H1 (cell line): ENCODE measurements at regions not wholly inside any gene's neighbourhood (a gene's known extent, or its start where the extent isn't known, plus 50 kb on each side); places are given as distances from the start of the nearest gene placed in this dataset.
"Not testable (repeated sequence)": the region's sequence is repeated elsewhere in the genome, so short reads cannot be mapped to it uniquely, and the experiment has no call there.

Source experiments
- BACH1 ChIP-seq: IDR thresholded peaks from 2 replicates; pipeline ENCODE4 v1.6.1; 2012; ENCODE audit warnings: low read length, improper control_type of control experiment
- CREB1 ChIP-seq: IDR thresholded peaks from 2 replicates; pipeline ENCODE4 v1.6.1; 2012; ENCODE audit warnings: inconsistent platforms
- EGR1 ChIP-seq: IDR thresholded peaks from 2 replicates; pipeline ENCODE4 v1.6.1; 2011; ENCODE audit warnings: low read depth, low read length, borderline replicate concordance
- MAFK ChIP-seq: IDR thresholded peaks from 2 replicates; pipeline ENCODE4 v1.6.1; 2012; ENCODE audit warnings: low read depth, mild to moderate bottlenecking, improper control_type of control experiment, low read length
- POLR2A ChIP-seq, 2 experiments: IDR thresholded peaks; 1 replicate in 1 of 2; 2 replicates in 1 of 2; pipeline ENCODE4 v1.6.1; 2011; ENCODE audit warnings: low read depth in 2 of 2, low read length in 2 of 2, mild to moderate bottlenecking in 2 of 2; ENCODE audit errors: control extremely low read depth in 1 of 2
- RAD21 ChIP-seq, 2 experiments: IDR thresholded peaks in 1 of 2; conservative IDR thresholded peaks in 1 of 2; 2 replicates each; pipeline ENCODE4 v1.6.1; 2011; ENCODE audit warnings: low read depth in 2 of 2, low read length in 2 of 2, improper control_type of control experiment in 1 of 2, inconsistent platforms in 1 of 2, mild to moderate bottlenecking in 1 of 2, moderate library complexity in 1 of 2
- SP1 ChIP-seq: IDR thresholded peaks from 2 replicates; pipeline ENCODE4 v1.6.1; 2011; ENCODE audit warnings: low read depth, low read length
- SP2 ChIP-seq: IDR thresholded peaks from 2 replicates; pipeline ENCODE4 v1.6.1; 2012; ENCODE audit warnings: mild to moderate bottlenecking, low read length, inconsistent platforms
- TF ChIP-seq, protein P1 (sequence below), 3 experiments: IDR thresholded peaks; 1 replicate in 2 of 3; 2 replicates in 1 of 3; pipeline versions ENCODE4 v1.5.1 to v1.6.1; 2011; ENCODE audit warnings: low read length in 3 of 3, mild to moderate bottlenecking in 3 of 3, inconsistent platforms in 2 of 3, low read depth in 1 of 3, moderate library complexity in 1 of 3; ENCODE audit not compliant: insufficient read depth in 1 of 3; ENCODE audit errors: control extremely low read depth in 1 of 3
- TF ChIP-seq, protein P2 (sequence below): IDR thresholded peaks from 2 replicates; pipeline ENCODE4 v1.6.1; 2012; ENCODE audit warnings: low read length, inconsistent platforms

DNA sequence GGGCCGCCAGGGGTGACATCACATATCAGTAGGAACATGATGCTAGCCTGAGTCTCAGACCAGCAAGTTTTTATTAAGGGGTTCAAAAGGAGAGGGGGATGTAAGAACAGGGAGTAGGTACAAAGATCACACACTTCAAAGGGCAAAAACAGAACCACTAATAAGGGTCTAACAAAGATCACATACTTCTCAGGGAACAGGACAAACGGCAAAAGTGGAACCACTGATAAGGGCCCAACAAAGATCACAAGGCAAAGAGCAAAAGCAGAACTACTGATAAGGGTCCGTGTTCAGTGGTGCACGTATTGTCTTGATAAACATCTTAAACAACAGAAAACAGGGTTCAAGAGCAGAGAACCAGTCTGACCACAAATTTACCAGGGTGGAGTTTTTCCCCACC, 107.0 kb downstream of the CCNG2 start:
- TF ChIP-seq, protein P1, sequence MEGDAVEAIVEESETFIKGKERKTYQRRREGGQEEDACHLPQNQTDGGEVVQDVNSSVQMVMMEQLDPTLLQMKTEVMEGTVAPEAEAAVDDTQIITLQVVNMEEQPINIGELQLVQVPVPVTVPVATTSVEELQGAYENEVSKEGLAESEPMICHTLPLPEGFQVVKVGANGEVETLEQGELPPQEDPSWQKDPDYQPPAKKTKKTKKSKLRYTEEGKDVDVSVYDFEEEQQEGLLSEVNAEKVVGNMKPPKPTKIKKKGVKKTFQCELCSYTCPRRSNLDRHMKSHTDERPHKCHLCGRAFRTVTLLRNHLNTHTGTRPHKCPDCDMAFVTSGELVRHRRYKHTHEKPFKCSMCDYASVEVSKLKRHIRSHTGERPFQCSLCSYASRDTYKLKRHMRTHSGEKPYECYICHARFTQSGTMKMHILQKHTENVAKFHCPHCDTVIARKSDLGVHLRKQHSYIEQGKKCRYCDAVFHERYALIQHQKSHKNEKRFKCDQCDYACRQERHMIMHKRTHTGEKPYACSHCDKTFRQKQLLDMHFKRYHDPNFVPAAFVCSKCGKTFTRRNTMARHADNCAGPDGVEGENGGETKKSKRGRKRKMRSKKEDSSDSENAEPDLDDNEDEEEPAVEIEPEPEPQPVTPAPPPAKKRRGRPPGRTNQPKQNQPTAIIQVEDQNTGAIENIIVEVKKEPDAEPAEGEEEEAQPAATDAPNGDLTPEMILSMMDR (IDR thresholded peaks at IDR 0.05; ENCODE audit: control extremely low read depth in 1 of 3, insufficient read depth in 1 of 3, low read depth in 1 of 3, low read length in 3 of 3): not testable (repeated sequence)
- TF ChIP-seq SP2; MAFK; EGR1; POLR2A (IDR thresholded peaks at IDR 0.05; ENCODE audit: control extremely low read depth in 1 of 2, low read depth in 2 of 2, low read length in 2 of 2); SP1; RAD21 (IDR thresholded peaks at IDR 0.05 in 1 of 2, conservative IDR thresholded peaks at IDR 0.05 in 1 of 2; ENCODE audit: low read depth in 2 of 2, low read length in 2 of 2); BACH1; CREB1: not testable (repeated sequence)
- TF ChIP-seq, protein P2, sequence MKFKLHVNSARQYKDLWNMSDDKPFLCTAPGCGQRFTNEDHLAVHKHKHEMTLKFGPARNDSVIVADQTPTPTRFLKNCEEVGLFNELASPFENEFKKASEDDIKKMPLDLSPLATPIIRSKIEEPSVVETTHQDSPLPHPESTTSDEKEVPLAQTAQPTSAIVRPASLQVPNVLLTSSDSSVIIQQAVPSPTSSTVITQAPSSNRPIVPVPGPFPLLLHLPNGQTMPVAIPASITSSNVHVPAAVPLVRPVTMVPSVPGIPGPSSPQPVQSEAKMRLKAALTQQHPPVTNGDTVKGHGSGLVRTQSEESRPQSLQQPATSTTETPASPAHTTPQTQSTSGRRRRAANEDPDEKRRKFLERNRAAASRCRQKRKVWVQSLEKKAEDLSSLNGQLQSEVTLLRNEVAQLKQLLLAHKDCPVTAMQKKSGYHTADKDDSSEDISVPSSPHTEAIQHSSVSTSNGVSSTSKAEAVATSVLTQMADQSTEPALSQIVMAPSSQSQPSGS: not testable (repeated sequence)
